Osteocyte (in vitro differentiated cells): ENCODE measurements at regions not wholly inside any gene's neighbourhood (a gene's known extent, or its start where the extent isn't known, plus 50 kb on each side); places are given as distances from the start of the nearest gene placed in this dataset.

ENCODE experiments used
- DNase-seq: peaks from one replicate; pipeline ENCODE4 v3.0.0; 2021; ENCODE audit warnings: mixed read lengths; ENCODE audit not compliant: unreplicated experiment; ENCODE audit errors: extremely low spot score
- H3K27ac Mint-ChIP-seq: one replicate; pipeline ENCODE4 v1.8.0; 2021; ENCODE audit warnings: mild to moderate bottlenecking, mixed read lengths; ENCODE audit not compliant: unreplicated experiment
- H3K27me3 Mint-ChIP-seq: one replicate; pipeline ENCODE4 v1.8.0; 2021; ENCODE audit warnings: mixed read lengths; ENCODE audit not compliant: unreplicated experiment
- H3K36me3 Mint-ChIP-seq: one replicate; pipeline ENCODE4 v1.8.0; 2021; ENCODE audit warnings: mixed read lengths; ENCODE audit not compliant: unreplicated experiment
- H3K4me1 Mint-ChIP-seq: one replicate; pipeline ENCODE4 v1.8.0; 2021; ENCODE audit warnings: mixed read lengths; ENCODE audit not compliant: unreplicated experiment
- H3K4me3 Mint-ChIP-seq: one replicate; pipeline ENCODE4 v1.8.0; 2021; ENCODE audit warnings: mild to moderate bottlenecking, moderate library complexity, mixed read lengths; ENCODE audit not compliant: unreplicated experiment
- H3K9me3 Mint-ChIP-seq: one replicate; pipeline ENCODE4 v1.8.0; 2021; ENCODE audit warnings: mixed read lengths; ENCODE audit not compliant: unreplicated experiment
- TF ChIP-seq, protein P1 (sequence below): fragments of 200-600 bp; sonication (generic); IDR thresholded peaks from 2 replicates; pipeline ENCODE4 v1.5.0; 2021; ENCODE audit warnings: antibody characterized with exemption, mild to moderate bottlenecking, moderate library complexity

DNA sequence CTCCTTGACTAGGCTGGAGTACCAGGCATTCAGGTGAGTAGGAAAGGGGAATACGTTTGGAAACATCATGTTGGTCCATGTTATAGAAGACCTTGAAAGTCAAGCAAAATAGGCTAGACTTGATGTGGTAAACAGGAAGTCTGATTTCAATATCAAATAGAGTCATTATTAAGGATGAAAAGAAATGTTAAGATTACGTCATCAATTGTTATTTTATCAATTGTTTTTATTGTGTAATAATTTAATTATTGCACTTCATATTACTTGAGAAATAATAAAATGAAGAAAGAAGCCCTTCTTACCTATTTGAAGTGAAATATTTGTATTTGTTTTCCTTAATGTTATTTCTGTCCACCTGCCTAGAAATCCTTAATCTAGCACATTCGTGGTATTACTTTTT lies 361.0 kb upstream of the HAND2 start:
- no peak for DNase-seq
- H3K27me3 Mint-ChIP-seq, result no peaks in the 10 kb centered on the region
- TF ChIP-seq, protein P1, sequence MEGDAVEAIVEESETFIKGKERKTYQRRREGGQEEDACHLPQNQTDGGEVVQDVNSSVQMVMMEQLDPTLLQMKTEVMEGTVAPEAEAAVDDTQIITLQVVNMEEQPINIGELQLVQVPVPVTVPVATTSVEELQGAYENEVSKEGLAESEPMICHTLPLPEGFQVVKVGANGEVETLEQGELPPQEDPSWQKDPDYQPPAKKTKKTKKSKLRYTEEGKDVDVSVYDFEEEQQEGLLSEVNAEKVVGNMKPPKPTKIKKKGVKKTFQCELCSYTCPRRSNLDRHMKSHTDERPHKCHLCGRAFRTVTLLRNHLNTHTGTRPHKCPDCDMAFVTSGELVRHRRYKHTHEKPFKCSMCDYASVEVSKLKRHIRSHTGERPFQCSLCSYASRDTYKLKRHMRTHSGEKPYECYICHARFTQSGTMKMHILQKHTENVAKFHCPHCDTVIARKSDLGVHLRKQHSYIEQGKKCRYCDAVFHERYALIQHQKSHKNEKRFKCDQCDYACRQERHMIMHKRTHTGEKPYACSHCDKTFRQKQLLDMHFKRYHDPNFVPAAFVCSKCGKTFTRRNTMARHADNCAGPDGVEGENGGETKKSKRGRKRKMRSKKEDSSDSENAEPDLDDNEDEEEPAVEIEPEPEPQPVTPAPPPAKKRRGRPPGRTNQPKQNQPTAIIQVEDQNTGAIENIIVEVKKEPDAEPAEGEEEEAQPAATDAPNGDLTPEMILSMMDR, result no peak
- H3K36me3 Mint-ChIP-seq, result no peaks in the 10 kb centered on the region
- H3K4me1 Mint-ChIP-seq, result no peaks in the 10 kb centered on the region
- H3K4me3 Mint-ChIP-seq, result no peak overlapping the region
- H3K27ac Mint-ChIP-seq, result no peak overlapping the region
- peaks cover 27% of the 10 kb centered on the region for H3K9me3 Mint-ChIP-seq

DNA sequence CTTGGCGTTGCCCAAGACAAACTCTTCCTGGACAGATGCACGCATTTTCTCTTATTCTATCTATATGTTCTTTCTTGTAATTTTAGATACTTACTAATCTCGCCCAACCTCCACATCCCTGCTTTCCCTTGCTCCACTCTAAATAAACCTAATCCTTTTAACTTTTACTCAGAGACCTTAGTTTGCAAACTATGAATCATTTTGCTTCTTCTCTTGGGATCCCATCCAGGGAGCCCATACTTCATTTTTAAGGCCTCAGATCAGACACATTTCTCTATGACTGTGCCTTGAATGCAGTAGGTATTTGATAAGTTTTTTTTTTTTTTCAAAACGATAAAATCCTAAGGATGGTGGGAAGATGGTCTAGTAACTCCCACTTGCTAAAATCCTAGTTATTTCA lies 353.8 kb upstream of the HAND2 start:
- H3K36me3 Mint-ChIP-seq, result no peaks in the 10 kb centered on the region
- no peak for DNase-seq
- H3K4me3 Mint-ChIP-seq, result no peak overlapping the region
- no peaks in the 10 kb centered on the region for H3K4me1 Mint-ChIP-seq
- TF ChIP-seq, protein P1, result no peak
- H3K9me3 Mint-ChIP-seq, result peaks cover 12% of the 10 kb centered on the region
- H3K27ac Mint-ChIP-seq, result no peak overlapping the region
- no peaks in the 10 kb centered on the region for H3K27me3 Mint-ChIP-seq

DNA sequence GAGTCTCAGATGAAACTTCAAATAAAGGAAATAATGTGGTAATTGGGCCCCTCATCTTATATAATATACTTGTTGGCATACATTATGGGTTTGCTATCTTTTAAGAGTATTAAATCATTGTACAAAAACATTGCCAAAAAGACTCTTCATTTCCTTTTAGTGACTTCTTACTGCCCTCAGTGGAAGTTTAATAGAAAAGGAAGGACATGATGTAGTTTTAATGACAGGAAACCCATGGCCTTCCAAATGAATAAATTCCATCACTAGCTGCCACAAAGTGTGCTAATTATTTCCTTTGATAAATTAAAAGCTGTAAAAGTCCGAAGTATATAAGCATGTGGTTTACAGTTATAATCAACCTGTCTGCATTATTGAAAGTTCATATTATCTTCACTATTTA lies 350.9 kb upstream of the HAND2 start:
- H3K36me3 Mint-ChIP-seq, result no peaks in the 10 kb centered on the region
- H3K9me3 Mint-ChIP-seq, result no peaks in the 10 kb centered on the region
- no peak overlapping the region for H3K4me3 Mint-ChIP-seq
- no peak for DNase-seq
- H3K4me1 Mint-ChIP-seq, result no peaks in the 10 kb centered on the region
- no peaks in the 10 kb centered on the region for H3K27me3 Mint-ChIP-seq
- H3K27ac Mint-ChIP-seq, result no peak overlapping the region
- TF ChIP-seq, protein P1, result no peak

DNA sequence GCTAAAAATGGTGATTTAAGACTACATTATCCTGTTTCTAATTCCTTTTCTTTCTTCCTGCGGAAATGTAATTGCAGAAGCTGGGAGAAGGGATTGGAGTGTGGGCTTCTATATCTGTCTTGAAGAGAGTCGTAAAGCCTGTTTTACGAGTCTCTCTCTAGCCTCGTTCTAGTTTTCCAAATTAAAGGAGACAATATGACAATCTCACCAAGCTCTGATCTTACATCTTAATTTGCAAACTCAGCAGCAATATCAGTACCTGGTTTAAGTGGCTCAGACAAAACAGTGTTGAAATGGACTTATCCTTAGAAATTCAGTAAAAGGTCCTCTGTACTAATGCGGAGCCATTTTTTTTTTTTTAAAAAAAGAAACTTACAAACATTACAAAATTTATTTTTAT lies 349.5 kb upstream of the HAND2 start:
- Mint-ChIP-seq H3K9me3 (no peaks in the 10 kb centered on the region), H3K36me3 (no peaks in the 10 kb centered on the region), H3K4me3 (no peak overlapping the region), H3K27me3 (no peaks in the 10 kb centered on the region), H3K27ac (no peak overlapping the region), H3K4me1 (no peaks in the 10 kb centered on the region)
- DNase-seq, result no peak
- TF ChIP-seq, protein P1, result no peak

DNA sequence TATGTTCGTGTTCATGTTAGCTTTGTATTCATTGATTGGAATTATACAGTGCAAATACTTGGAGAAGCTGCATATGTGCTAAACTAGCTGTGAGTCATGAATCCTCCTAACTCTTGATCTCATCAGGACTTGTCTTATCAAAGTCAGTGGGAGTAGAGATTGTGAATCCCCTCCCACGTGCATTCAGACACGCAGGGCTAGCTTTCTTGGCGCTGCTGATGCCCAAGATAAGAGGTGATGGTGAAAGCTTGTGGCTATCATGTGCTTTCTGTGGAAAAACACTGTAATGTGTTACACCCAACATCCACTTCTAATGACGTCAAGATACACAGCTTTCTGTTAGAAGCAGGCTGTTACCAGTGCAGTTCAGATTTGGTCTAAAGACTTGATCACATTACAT lies 348.7 kb upstream of the HAND2 start:
- H3K4me1 Mint-ChIP-seq, result no peaks in the 10 kb centered on the region
- H3K36me3 Mint-ChIP-seq, result no peaks in the 10 kb centered on the region
- H3K4me3 Mint-ChIP-seq, result no peak overlapping the region
- H3K27ac Mint-ChIP-seq, result no peak overlapping the region
- H3K9me3 Mint-ChIP-seq, result no peaks in the 10 kb centered on the region
- TF ChIP-seq, protein P1, result no peak
- no peaks in the 10 kb centered on the region for H3K27me3 Mint-ChIP-seq
- no peak for DNase-seq
